GM12878 (cell line): ENCODE measurements at regions not wholly inside any gene's neighbourhood (a gene's known extent, or its start where the extent isn't known, plus 50 kb on each side); places are given as distances from the start of the nearest gene placed in this dataset.

Source experiments
- ATAC-seq: fragments of 200-7000 bp; cut with Tn5 transposase; 3 replicates; pipeline ENCODE4 v1.9.1; 2020; ENCODE audit warnings: mild to moderate bottlenecking, moderate library complexity
- BruUV-seq: library from RNA; stranded (reverse); fragments of 400-500 nt; replicated peaks from 2 replicates; lab custom pipeline; 2021; lab: Mats Ljungman, UMichigan
- CTCF ChIA-PET: fragments of 300-600 bp; sonication (Branson Sonifier 250); formaldehyde crosslinking; extraction: SDS; loops from one replicate; lab custom pipeline; 2021; ENCODE audit warnings: inconsistent platforms; lab: Yijun Ruan, JAX
- POLR2A ChIA-PET: fragments of 350-600 bp; formaldehyde crosslinking; extraction: SDS; loops from one replicate; lab custom pipeline; 2021; ENCODE audit warnings: inconsistent platforms; lab: Charles Lee
- RAD21 ChIA-PET: fragments of 300-600 bp; sonication (Branson Sonifier 250); formaldehyde crosslinking; loops from one replicate; lab custom pipeline; 2023; ENCODE audit warnings: antibody characterized with exemption; ENCODE audit not compliant: unreplicated experiment; lab: Charles Lee
- SMC1A ChIA-PET: fragments of 300-600 bp; sonication (Branson Sonifier 250); formaldehyde crosslinking; loops from one replicate; lab custom pipeline; 2023; ENCODE audit not compliant: unreplicated experiment, uncharacterized antibody; lab: Charles Lee
- DNase-seq: peaks from one replicate; pipeline ENCODE4 v3.0.0-alpha.2; 2011; ENCODE audit warnings: low read depth, low spot score
- FAIRE-seq: peaks from 3 replicates; lab custom pipeline; 2011; peaks lifted over from hg19 to GRCh38; lab: Jason Lieb, UNC
- H2AFZ ChIP-seq: 2 replicates; pipeline ENCODE4 v1.6.0; 2011; ENCODE audit warnings: low read depth, low read length, control low read depth; ENCODE audit not compliant: control insufficient read depth
- H3K27ac ChIP-seq: 2 replicates; pipeline ENCODE4 v1.5.1; 2011; ENCODE audit warnings: control low read depth; ENCODE audit not compliant: control insufficient read depth, insufficient read depth
- H3K27me3 ChIP-seq, 2 experiments: replicated peaks in 1 of 2; 2 replicates each; pipeline versions ENCODE4 v1.6.0 to v1.6.1; 2011; ENCODE audit warnings: low read length in 1 of 2; ENCODE audit not compliant: control insufficient read depth in 2 of 2, insufficient read depth in 2 of 2
- H3K36me3 ChIP-seq, 2 experiments: 2 replicates each; pipeline ENCODE4 v1.5.1; 2011; ENCODE audit warnings: low read length in 1 of 2; ENCODE audit not compliant: control insufficient read depth in 2 of 2, insufficient read depth in 2 of 2
- H3K4me1 ChIP-seq: 2 replicates; pipeline ENCODE4 v1.6.1; 2011; ENCODE audit warnings: mild to moderate bottlenecking, low read length, moderate library complexity, mixed read lengths; ENCODE audit not compliant: control insufficient read depth, insufficient read depth
- H3K4me2 ChIP-seq: 2 replicates; pipeline ENCODE4 v1.6.0; 2011; ENCODE audit warnings: control low read depth; ENCODE audit not compliant: control insufficient read depth, insufficient read depth
- H3K4me3 ChIP-seq: fragments of 200-600 bp; sonication (generic); 2 replicates; pipeline ENCODE4 v1.5.1; 2016
- H3K79me2 ChIP-seq: 2 replicates; pipeline ENCODE4 v1.6.0; 2011; ENCODE audit warnings: low read length; ENCODE audit not compliant: control insufficient read depth, insufficient read depth
- H3K9ac ChIP-seq: 2 replicates; pipeline ENCODE4 v1.8.0; 2011; ENCODE audit warnings: low read length, control low read depth, mixed read lengths; ENCODE audit not compliant: control insufficient read depth, insufficient read depth
- H3K9me3 ChIP-seq: replicated peaks from 3 replicates; pipeline ENCODE4 v1.5.1; 2011; ENCODE audit warnings: mild to moderate bottlenecking, low read length; ENCODE audit not compliant: control insufficient read depth, insufficient read depth
- H4K20me1 ChIP-seq: 2 replicates; pipeline ENCODE4 v1.6.0; 2011; ENCODE audit not compliant: control insufficient read depth, insufficient read depth
- CBFB ChIP-seq: IDR thresholded peaks from 2 replicates; pipeline ENCODE4 v1.6.1; 2016; ENCODE audit warnings: antibody characterized with exemption, low read depth
- EP300 ChIP-seq, 2 experiments: fragments of 150-350 bp in 1 of 2; IDR thresholded peaks; 2 replicates each; pipeline ENCODE4 v1.6.1; 2011 to 2012; ENCODE audit warnings: low read depth in 2 of 2, low read length in 2 of 2, borderline replicate concordance in 1 of 2, improper control_type of control experiment in 1 of 2, inconsistent platforms in 1 of 2; ENCODE audit not compliant: control insufficient read depth in 1 of 2
- MEF2A ChIP-seq: IDR thresholded peaks from 2 replicates; pipeline ENCODE4 v1.6.1; 2011; ENCODE audit warnings: low read depth, mild to moderate bottlenecking, low read length, moderate library complexity; ENCODE audit not compliant: insufficient read depth
- MEF2B ChIP-seq: fragments of 450-650 bp; IDR thresholded peaks from 2 replicates; pipeline ENCODE4 v1.6.1; 2018; ENCODE audit warnings: mild to moderate bottlenecking, moderate library complexity; ENCODE audit not compliant: partially characterized antibody, poor library complexity, severe bottlenecking
- MLLT1 ChIP-seq: fragments of 450-650 bp; IDR thresholded peaks from 2 replicates; pipeline ENCODE4 v1.6.1; 2016; ENCODE audit warnings: mild to moderate bottlenecking
- POLR2A ChIP-seq: IDR thresholded peaks from 2 replicates; pipeline ENCODE4 v1.6.1; 2011; ENCODE audit warnings: low read depth, mild to moderate bottlenecking, low read length
- RAD21 ChIP-seq: IDR thresholded peaks from 2 replicates; pipeline ENCODE4 v1.6.1; 2011; ENCODE audit warnings: mild to moderate bottlenecking, low read depth, low read length, moderate library complexity; ENCODE audit not compliant: insufficient read depth
- RELA ChIP-seq: fragments of 450-650 bp; IDR thresholded peaks from 2 replicates; pipeline ENCODE4 v1.8.0; 2014; ENCODE audit warnings: borderline replicate concordance; ENCODE audit not compliant: partially characterized antibody
- RUNX3 ChIP-seq: IDR thresholded peaks from 2 replicates; pipeline ENCODE4 v1.6.1; 2012; ENCODE audit warnings: low read length, inconsistent platforms
- SREBF1 ChIP-seq: IDR thresholded peaks from 2 replicates; pipeline ENCODE4 v1.6.1; 2012; ENCODE audit warnings: mild to moderate bottlenecking, low read length
- TCF3 ChIP-seq: IDR thresholded peaks from 2 replicates; pipeline ENCODE4 v1.6.1; 2012; ENCODE audit warnings: low read depth, mild to moderate bottlenecking, low read length, borderline replicate concordance; ENCODE audit not compliant: insufficient read depth
- YY1 ChIP-seq: IDR thresholded peaks from 2 replicates; pipeline ENCODE4 v1.6.1; 2011; ENCODE audit warnings: low read depth, mild to moderate bottlenecking, low read length
- ZNF207 ChIP-seq: fragments of 450-650 bp; IDR thresholded peaks from 2 replicates; pipeline ENCODE4 v1.6.1; 2014; ENCODE audit warnings: antibody characterized with exemption, mild to moderate bottlenecking, borderline replicate concordance
- ZZZ3 ChIP-seq: IDR thresholded peaks from 2 replicates; pipeline ENCODE4 v1.6.1; 2011; ENCODE audit warnings: low read depth; ENCODE audit not compliant: control insufficient read depth, insufficient read length
- WGBS: methylation state at CpG from one replicate; pipeline ENCODE4 v1.1.6; 2016; ENCODE audit warnings: low lambda C conversion rate; ENCODE audit not compliant: insufficient replicate concordance, insufficient coverage; ENCODE audit errors: missing lambda C conversion rate; 5-methylcytosine and 5-hydroxymethylcytosine counted together
- in situ Hi-C: fragments of 300-500 bp; cut with MboI; formaldehyde crosslinking; loops from 9 replicates; pipeline ENCODE4 v1.14.3; 2018; ENCODE audit warnings: mixed read lengths
- intact Hi-C: fragments of 100-400 bp; cut with micrococcal nuclease; formaldehyde crosslinking; loops from one replicate; pipeline ENCODE4 v1.14.2; 2022; ENCODE audit not compliant: unreplicated experiment
- TF ChIP-seq, protein P1 (sequence below): IDR thresholded peaks from 2 replicates; pipeline ENCODE4 v1.6.1; 2011; ENCODE audit warnings: low read depth, mild to moderate bottlenecking, low read length, moderate library complexity, borderline replicate concordance; ENCODE audit errors: extremely low read depth

- TF ChIP-seq MEF2A (no peak), RAD21 (no peak), TCF3 (no peak), SREBF1 (no peak), ZZZ3 (no peak), POLR2A (no peak), YY1 (no peak), MLLT1 (no peak), RELA (no peak), RUNX3 (no peak), CBFB (no peak), EP300 (IDR thresholded peaks at IDR 0.05; ENCODE audit: borderline replicate concordance in 1 of 2, control insufficient read depth in 1 of 2, low read depth in 2 of 2, low read length in 2 of 2) (no peak), MEF2B (no peak), ZNF207 (no peak)
- TF ChIP-seq, protein P1, sequence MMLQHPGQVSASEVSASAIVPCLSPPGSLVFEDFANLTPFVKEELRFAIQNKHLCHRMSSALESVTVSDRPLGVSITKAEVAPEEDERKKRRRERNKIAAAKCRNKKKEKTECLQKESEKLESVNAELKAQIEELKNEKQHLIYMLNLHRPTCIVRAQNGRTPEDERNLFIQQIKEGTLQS = no peak
- DNase-seq (no peak), ATAC-seq (no peak), FAIRE-seq (no peak)
- Histone ChIP-seq H3K4me2 (no peak overlapping the region), H3K4me3 (no peak overlapping the region), H3K27ac (no peak overlapping the region), H4K20me1 (no peaks in the 10 kb centered on the region), H3K4me1 (no peaks in the 10 kb centered on the region), H3K9ac (no peak overlapping the region), H3K79me2 (no peaks in the 10 kb centered on the region), H3K27me3 (peaks cover 3 to 4% of the 10 kb centered on the region in 2 experiments; a peak in 3 of 4 replicates), H2AFZ (no peak overlapping the region), H3K36me3 (no peaks in the 10 kb centered on the region), H3K9me3 (no peaks in the 10 kb centered on the region)
- SMC1A ChIA-PET = interaction anchor here (1.5 kb wide), 1 partner anchor 15 kb away, joined by 3 read pairs; no protein-coding TSS in a partner anchor
- POLR2A ChIA-PET = no interaction called here
- CTCF ChIA-PET = interaction anchor here (0.6 to 1.0 kb wide), 2 partner anchors 14 to 249 kb away, joined by 3 to 4 read pairs; no protein-coding TSS in a partner anchor
- in situ Hi-C loops = no loop called here
- intact Hi-C loops = no loop called here
- 36% methylated on average over 8 of the region's 8 CpGs for WGBS
- no TSS peak for BruUV-seq
- RAD21 ChIA-PET = no interaction called here
These were observed 224.0 kb upstream of the GMDS start for GRCh38 chr6:2469428-2469827.
